Tibial nerve (tissue), 4 donors: ENCODE measurements at regions not wholly inside any gene's neighbourhood (a gene's known extent, or its start where the extent isn't known, plus 50 kb on each side); places are given as distances from the start of the nearest gene placed in this dataset.

Source experiments
- EP300 ChIP-seq, 2 donors: sonication (generic); formaldehyde crosslinking; IDR thresholded peaks; one replicate each; pipeline ENCODE4 v1.6.1; 2017; ENCODE audit warnings: antibody characterized with exemption in 2 of 2, mild to moderate bottlenecking in 1 of 2
- POLR2A ChIP-seq, 2 donors: fragments of 450-650 bp; IDR thresholded peaks; one replicate each; pipeline ENCODE4 v1.6.1; 2017; ENCODE audit warnings: antibody characterized with exemption in 2 of 2, mild to moderate bottlenecking in 2 of 2, moderate library complexity in 2 of 2
- TF ChIP-seq, protein P1 (sequence below), 5 experiments: fragments of 200-600 bp in 3 of 5; fragments of 450-650 bp in 2 of 5; sonication (generic) in 3 of 5; IDR thresholded peaks; one replicate each; pipeline ENCODE4 v1.5.1; 2016 to 2019; ENCODE audit warnings: antibody characterized with exemption in 5 of 5, mild to moderate bottlenecking in 3 of 5, moderate library complexity in 2 of 5

DNA sequence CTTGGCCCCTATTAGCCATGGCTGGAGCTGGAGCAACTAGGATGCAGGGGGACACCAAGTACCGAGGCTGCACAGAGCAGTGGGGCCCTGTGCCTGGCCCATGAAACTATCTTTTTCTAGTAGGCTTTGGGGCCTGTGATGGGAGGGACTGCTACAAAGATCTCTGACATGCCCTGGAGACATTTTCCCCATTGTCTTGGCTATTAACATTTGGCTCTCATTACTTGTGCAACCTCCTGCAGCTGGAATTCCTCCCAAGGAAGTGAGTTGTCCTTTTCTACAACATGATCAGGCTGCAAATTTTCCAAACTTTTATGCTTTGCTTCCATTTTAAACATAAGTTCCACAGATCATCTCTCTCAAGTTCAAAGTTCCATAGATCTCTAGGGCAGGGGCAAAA lies 174.7 kb upstream of the ANKFN1 start:
- TF ChIP-seq, protein P1, sequence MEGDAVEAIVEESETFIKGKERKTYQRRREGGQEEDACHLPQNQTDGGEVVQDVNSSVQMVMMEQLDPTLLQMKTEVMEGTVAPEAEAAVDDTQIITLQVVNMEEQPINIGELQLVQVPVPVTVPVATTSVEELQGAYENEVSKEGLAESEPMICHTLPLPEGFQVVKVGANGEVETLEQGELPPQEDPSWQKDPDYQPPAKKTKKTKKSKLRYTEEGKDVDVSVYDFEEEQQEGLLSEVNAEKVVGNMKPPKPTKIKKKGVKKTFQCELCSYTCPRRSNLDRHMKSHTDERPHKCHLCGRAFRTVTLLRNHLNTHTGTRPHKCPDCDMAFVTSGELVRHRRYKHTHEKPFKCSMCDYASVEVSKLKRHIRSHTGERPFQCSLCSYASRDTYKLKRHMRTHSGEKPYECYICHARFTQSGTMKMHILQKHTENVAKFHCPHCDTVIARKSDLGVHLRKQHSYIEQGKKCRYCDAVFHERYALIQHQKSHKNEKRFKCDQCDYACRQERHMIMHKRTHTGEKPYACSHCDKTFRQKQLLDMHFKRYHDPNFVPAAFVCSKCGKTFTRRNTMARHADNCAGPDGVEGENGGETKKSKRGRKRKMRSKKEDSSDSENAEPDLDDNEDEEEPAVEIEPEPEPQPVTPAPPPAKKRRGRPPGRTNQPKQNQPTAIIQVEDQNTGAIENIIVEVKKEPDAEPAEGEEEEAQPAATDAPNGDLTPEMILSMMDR (IDR thresholded peaks at IDR 0.05): no peak
- TF ChIP-seq POLR2A (IDR thresholded peaks at IDR 0.05) (no peak), EP300 (IDR thresholded peaks at IDR 0.05) (no peak)
